Ishikawa (cell line): ENCODE measurements at regions not wholly inside any gene's neighbourhood (a gene's known extent, or its start where the extent isn't known, plus 50 kb on each side); places are given as distances from the start of the nearest gene placed in this dataset.

ENCODE experiments used
- CEBPB ChIP-seq: IDR thresholded peaks from 2 replicates; pipeline ENCODE4 v1.6.1; 2012
- CREB1 ChIP-seq: IDR thresholded peaks from 2 replicates; pipeline ENCODE4 v1.6.1; 2012; ENCODE audit warnings: low read depth
- EGR1 ChIP-seq: IDR thresholded peaks from 2 replicates; pipeline ENCODE4 v1.6.1; 2012
- EP300 ChIP-seq: IDR thresholded peaks from 2 replicates; pipeline ENCODE4 v1.6.1; 2012; ENCODE audit warnings: borderline replicate concordance
- FOXM1 ChIP-seq: IDR thresholded peaks from 2 replicates; pipeline ENCODE4 v1.6.1; 2012; ENCODE audit warnings: low read depth, borderline replicate concordance
- MAX ChIP-seq: IDR thresholded peaks from 2 replicates; pipeline ENCODE4 v1.6.1; 2012
- NFIC ChIP-seq: IDR thresholded peaks from 2 replicates; pipeline ENCODE4 v1.6.1; 2012
- RAD21 ChIP-seq: IDR thresholded peaks from 2 replicates; pipeline ENCODE4 v1.6.1; 2012; ENCODE audit warnings: low read depth
- REST ChIP-seq: IDR thresholded peaks from 2 replicates; pipeline ENCODE4 v1.6.1; 2012; ENCODE audit warnings: low read depth, mild to moderate bottlenecking
- TAF1 ChIP-seq: IDR thresholded peaks from 2 replicates; pipeline ENCODE4 v1.6.1; 2012; ENCODE audit warnings: low read depth, mild to moderate bottlenecking
- TCF12 ChIP-seq: IDR thresholded peaks from 2 replicates; pipeline ENCODE4 v1.6.1; 2012; ENCODE audit warnings: low read depth
- TEAD4 ChIP-seq: IDR thresholded peaks from 2 replicates; pipeline ENCODE4 v1.6.1; 2012
- USF1 ChIP-seq: IDR thresholded peaks from 2 replicates; pipeline ENCODE4 v1.6.1; 2012
- YY1 ChIP-seq: IDR thresholded peaks from 2 replicates; pipeline ENCODE4 v1.6.1; 2012; ENCODE audit warnings: low read depth
- ZBTB7A ChIP-seq: IDR thresholded peaks from 2 replicates; pipeline ENCODE4 v1.6.1; 2012; ENCODE audit warnings: low read depth

- TF ChIP-seq ZBTB7A (no peak), RAD21 (no peak), MAX (no peak), EP300 (no peak), FOXM1 (no peak), TCF12 (no peak), YY1 (no peak), EGR1 (no peak), REST (no peak), CREB1 (no peak), TAF1 (no peak), TEAD4 (no peak)
Measured at GRCh38 chr5:158287643-158288271, 428.8 kb upstream of the CLINT1 start.

- TF ChIP-seq YY1: no peak
- peak; percentile 64 for TF ChIP-seq USF1
Measured at GRCh38 chr5:158286827-158287226, 427.9 kb upstream of the CLINT1 start.

GRCh38 chr5:158285698-158286097, 426.8 kb upstream of the CLINT1 start:
- no peak for TF ChIP-seq ZBTB7A
- no peak for TF ChIP-seq EGR1
- TF ChIP-seq NFIC: no peak
- TF ChIP-seq EP300: no peak
- TF ChIP-seq MAX: no peak
- no peak for TF ChIP-seq TEAD4
- TF ChIP-seq FOXM1: no peak
- no peak for TF ChIP-seq CREB1
- TF ChIP-seq TCF12: no peak
- TF ChIP-seq RAD21: no peak
- TF ChIP-seq CEBPB: no peak
- no peak for TF ChIP-seq USF1
- no peak for TF ChIP-seq TAF1
- TF ChIP-seq YY1: no peak
- TF ChIP-seq REST: no peak

GRCh38 chr5:158284242-158284641, 425.3 kb upstream of the CLINT1 start:
- no peak for TF ChIP-seq REST

- TF ChIP-seq EP300 (no peak), NFIC (no peak), CEBPB (no peak), CREB1 (no peak), YY1 (no peak), FOXM1 (no peak), MAX (no peak), TAF1 (no peak), TEAD4 (no peak), ZBTB7A (no peak), TCF12 (no peak), EGR1 (no peak), REST (no peak), RAD21 (no peak), USF1 (no peak)
Measured at GRCh38 chr5:158283397-158283796, 424.5 kb upstream of the CLINT1 start.
